GM19035 (cell line): ENCODE measurements at regions not wholly inside any gene's neighbourhood (a gene's known extent, or its start where the extent isn't known, plus 50 kb on each side); places are given as distances from the start of the nearest gene placed in this dataset.

Source experiments
- ATAC-seq: cut with Tn5 transposase; IDR thresholded peaks from one replicate; pipeline ENCODE4 v1.9.1; 2021; ENCODE audit not compliant: unreplicated experiment

DNA sequence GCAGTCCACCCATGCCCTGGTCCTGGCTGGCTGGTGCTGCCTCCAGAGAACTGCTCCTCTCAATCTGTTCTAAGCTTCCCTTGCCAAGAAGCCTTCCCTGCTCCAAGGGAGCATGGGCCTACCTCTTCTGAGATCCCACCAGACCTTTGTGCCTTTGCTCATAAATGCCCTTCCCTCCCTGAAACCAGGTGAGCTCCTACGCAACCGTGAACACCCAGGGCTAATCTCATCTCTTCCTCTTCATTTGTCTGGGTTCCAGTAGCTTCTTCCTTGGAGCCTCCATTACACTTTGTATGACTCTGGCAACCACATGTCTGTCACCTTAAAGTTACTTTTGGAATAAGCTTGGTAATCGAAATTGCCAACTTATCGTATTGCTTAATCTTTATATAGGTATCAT, 270.6 kb downstream of the PBX3 start:
- ATAC-seq = no peak

DNA sequence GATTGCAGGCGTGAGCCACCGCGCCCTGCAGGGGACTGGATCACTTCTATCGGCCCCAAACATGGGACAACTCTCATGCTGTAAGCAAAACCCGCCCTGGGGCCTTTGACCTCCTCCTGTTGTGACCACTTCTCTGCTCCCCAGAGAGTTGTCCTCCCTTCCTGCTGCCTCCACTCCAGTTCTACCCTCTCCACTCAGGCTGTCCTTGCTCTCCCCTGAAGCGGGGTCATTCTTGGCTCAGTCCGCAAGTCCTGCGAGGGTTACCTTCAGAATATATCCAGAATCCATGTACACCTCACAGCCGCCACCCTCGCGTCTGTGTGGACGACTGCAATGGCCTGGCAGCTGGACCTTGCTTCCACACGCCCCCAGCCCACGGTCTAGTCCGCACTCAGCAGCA, 273.7 kb downstream of the PBX3 start:
- no peak for ATAC-seq

DNA sequence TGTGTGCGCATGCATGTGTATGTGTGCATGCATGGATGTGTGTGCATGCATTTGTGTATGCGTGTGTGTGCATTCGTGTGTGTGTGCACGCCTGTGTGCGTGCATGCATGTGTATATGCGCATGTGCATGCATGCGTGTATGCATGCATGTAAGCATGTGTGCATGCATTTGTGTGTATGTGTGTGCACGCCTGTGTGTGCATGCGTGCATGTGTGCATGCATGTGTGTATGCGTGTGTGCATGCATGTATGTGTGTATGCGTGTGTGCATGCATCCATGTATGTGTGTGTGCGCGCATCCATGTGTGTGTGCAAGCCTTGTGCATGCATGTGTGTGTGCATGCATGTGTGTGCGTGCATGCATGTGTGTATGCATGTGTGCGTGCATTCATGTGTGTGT, 276.8 kb downstream of the PBX3 start:
- ATAC-seq = no peak

DNA sequence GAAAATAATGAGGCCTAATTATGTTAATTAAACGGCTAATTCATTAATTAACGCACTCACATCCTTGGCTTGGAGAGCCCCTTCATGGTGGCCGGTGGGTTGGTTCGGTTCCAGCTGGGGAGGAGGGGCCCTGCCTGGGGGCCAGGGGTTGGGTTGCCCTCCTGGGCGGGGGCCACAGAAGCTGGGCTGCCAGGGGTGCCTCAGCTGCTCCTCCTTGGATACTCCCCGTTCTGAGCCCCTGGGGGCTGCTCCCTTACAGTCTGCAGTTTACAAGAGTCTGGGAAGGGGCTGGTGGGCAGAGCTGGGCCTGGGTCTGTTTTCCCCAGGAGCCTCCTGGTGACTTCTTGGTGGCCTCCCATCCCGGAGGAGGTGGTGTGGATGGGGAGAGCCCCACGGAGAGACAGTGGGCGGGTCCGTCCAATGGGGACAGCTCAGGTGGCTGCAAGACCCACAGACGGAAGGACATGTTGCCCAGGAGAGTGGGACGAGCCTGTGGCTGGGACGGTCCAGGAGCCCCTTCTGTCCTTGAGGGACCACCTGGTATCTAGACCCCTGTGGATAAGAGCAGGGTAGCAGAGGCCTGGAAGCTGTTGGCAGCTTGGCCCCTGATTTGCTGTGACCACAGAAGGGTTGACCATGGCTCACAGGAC, 277.5 kb downstream of the PBX3 start:
- no peak for ATAC-seq

DNA sequence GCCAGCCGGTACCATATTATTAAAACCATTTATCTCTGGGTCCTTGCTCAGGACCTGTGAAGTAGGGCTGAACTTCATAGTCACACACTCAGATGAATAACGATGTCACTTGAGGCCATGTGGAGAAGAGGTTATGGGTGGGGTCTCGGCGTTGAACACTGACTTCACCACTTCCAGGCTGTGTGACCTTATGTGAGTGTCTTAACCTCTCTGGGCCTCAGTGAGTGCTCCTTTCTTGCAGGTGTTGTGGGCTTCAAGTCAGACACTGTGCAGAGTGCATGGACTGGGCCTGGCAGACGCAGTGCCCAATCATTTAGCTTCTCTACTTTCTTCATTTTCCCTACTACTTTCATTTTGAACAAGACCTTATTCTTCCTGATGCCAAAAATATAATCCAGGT, 278.8 kb downstream of the PBX3 start:
- ATAC-seq = no peak

DNA sequence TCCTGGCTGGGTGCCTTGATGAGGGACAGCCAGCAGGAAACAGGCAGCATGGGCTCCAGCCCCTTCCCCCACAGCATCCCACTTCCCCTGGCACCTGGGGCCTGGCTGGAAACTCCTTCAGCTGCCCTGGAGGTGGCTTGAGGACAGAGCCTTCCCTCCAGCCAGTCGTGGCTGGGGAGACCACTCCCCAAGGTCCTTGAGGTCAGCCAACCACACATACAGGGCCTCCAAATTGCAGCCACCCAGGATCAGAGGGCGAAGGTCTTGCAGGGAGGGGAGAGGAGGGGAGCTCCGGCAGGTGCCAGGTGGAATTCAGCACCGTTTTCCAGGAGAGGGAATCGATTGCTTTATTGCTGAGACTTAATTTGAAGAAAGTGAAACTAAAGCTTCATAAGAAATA, 280.4 kb downstream of the PBX3 start:
- ATAC-seq = no peak

DNA sequence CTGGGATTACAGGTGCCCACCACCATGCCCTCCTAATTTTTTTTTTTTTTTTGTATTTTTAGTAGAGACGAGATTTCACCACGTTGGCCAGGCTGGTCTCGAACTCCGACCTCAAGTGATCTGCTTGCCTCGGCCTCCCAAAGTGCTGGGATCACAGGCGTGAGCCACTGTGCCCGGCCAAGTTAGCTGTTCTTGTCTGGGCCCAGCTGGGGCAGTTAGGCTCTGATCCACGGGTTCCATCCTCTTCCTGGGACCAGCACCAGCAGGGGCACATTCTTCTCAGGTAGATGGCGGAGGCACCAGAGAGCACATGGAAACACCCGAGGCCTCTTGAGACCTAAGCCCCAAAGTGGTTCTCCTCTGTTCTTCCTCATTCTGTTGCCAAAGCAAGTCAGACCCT, 281.6 kb downstream of the PBX3 start:
- no peak for ATAC-seq

DNA sequence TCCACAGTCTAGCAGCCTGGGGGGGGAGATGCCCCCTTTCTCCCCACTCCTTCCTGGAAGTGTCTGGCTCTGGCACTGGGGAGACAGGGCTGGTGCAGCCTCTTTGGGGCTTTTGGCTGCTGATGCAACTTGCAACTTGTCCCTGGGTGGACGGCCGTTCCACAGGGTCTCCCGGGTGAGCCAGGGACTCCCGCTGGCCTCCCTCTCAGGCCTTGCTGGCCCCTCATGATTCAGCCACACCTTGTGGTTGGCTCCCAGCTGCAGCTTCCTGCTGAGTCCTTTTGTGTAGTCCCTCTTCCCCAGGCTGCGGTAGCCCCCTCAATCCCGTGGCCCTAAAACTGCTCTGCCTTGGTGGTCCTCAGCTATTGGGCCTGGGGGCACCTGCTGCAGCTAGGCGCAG, 283.5 kb downstream of the PBX3 start:
- no peak for ATAC-seq

DNA sequence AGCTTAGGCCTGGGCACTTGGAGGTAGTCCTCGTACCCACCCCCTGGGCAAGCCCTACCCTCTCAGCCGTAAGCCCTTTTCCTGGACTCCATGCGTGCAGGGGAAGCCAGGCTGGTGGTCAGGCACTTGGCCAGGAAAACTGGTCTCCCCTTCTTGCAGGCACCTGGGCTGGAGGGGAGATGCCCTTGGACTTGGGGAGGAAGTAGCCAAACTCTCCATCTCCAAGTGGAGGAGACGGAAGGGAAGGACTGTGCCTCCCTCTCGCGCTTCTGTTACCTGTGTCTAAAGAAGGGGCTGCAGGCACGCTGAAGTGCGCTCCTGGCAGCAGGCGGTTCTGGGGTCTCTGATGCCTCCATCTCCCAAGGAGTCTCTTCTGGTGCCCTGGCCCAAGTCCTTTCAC, 283.9 kb downstream of the PBX3 start:
- no peak for ATAC-seq

DNA sequence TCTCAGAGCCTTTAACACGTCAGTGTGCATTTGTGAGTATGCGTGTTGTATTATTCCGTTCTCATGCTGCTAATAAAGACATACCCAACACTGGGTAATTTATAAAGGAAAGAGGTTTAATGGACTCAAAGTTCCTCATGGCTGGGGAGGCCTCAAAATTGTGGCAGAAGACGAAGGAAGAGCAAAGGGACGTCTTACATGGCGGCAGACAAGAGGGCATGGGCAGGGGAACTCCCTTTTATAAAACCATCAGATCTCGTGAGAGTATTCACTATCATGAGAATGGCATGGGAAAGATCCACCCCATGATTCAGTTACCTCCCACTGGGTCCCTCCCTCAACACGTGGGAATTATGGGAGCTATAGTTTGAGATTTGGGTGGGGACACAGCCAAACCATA, 285.0 kb downstream of the PBX3 start:
- no peak for ATAC-seq

DNA sequence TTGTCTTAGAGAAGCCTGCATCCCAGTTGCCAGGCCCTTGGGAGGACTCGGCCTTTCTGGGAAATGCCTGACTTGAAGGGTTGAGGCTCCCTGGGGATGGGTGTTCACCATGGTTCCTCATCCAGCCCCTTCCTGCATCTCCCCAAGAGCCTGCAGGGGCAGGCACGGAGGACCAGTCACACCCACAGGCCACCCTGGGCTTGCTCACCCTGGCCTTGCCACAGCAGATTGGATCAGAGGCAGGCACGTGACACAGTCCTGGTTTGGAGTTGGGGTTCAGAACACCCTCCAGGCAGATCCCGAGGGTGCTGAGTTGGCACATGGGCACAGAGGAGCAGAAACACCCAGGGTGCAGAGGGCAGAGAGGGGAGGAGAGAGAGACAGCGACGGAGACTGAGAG, 286.1 kb downstream of the PBX3 start:
- no peak for ATAC-seq

DNA sequence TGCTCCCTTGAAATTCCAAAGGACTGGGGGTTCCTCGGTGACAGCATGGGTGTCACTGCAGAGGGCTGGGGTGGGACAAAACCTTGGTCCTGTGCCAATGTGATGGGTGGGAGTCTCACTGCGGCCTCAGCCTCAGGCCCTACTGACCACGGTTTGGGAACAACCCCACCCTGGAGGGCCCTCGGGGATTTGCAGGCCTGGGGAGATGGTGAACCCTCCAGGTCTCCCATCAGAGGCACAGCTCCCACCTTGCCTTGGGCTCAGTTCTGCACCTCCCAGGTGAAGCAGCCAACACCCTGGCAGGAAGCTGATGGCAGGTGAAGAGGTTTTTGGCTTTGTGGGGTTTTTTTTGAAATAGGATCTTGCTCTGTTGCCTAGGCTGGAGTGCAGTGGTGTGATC, 286.8 kb downstream of the PBX3 start:
- ATAC-seq = no peak

DNA sequence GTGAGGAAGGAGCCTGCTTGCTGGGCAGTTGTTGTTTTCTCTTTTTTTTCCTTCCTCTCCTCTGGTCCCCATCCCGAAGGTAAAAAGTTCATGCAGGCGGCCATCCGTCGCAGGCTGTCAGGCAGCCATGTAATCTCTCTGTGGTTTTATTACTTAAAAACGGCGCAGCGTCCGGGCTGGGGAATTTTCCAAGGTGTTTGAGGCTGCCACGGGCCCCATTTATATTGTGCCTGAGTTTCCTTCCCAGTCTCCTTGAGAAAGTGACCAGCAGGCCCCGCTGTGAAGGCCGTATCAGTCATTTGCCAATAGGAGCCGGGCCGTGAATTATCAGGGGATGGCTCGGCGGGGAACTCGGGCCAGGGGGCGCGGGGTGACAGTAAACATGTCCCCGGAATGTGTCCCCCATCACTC, 289.7 kb downstream of the PBX3 start:
- ATAC-seq = no peak

DNA sequence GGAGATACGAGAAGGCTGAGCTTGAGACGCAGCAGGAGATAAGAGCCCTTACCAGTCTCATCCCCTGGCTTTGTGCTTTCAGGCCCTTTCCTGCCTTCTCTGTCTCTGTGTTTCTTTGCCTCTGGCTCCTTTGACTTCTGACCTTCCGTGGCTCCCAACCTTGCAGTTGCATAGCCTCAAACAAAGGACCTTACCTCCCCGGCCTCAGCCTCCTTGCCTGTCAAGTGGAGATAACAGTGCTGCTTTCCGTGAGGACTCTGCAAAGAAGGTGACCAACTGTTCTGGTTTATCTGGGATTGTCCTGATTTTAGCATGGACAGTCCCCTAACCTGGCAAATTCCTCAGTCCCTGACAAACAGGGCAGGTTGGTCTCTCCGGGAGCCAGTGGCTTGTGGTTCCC, 287.8 kb upstream of the MVB12B start:
- ATAC-seq = no peak

DNA sequence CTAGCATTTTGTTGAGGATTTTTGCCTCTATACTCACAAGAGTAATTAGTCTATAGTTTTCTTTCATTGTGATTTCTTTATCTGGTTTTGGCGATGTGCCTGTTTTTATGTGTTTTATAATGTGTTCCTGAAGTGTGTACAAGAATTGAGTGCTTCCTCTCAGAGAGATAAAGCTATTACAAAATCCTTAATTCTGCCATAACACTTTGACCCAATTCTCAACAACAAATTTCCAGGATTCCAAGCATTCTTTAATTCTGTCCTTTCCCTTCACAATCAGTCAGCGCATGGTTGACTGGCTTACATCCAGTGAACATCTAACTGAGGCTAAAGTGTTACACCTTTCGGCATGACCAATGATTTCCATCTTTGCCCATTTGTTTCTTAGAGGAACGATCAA, 282.9 kb upstream of the MVB12B start:
- no peak for ATAC-seq

DNA sequence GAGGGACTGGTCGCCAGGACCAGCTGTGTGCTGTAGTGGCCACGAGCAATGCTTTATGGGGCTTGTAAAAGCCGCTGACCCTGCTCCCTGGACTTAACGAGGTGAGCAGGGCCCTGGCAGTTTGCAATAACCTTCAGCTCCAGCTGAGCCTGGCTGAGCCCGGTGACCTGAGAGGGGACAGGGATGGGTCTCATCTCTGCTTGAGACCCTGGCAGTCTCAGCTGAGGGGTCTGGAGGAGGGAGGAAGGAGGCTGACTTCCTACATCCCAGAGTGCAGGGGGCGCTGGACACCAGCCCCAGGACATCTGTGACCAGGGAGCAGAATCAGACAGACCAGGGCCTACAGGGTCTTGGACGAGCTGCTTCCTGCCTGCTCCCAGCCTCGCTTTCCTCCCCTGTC, 277.5 kb upstream of the MVB12B start:
- no peak for ATAC-seq

DNA sequence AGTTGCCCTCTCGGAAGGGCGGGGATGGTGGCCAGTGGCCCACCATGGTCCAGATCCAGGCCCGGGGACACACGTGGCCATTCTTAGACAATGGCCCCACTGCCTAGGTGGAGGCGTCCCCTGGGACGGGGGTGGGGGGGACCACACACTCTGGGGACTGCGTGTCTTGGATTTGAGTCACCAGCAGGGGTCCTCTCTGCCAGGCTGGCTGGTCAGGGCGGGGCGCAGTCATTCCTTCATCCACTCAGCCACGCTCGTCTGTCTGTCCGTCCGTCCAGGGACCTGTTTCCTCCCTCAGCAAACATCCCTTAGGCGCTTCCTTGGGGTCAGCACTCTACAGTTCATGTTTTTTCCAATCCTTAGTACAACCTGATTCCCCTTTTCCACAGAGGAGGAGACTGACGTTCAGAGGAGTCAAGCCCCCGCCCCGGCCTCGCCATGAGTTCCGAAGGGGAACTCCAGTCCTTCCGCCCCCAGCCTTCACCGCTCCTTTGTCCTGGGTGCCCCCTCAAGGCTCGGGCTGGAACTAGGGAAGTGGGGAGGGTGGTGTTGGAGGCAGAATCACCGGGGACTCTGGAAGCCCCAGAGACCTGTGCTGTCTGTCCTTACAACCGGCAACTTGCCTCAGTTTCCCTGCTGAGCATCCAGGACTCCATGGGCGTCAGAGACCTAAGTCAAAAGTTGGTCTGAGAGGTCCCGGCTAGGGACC, 276.6 kb upstream of the MVB12B start:
- no peak for ATAC-seq

DNA sequence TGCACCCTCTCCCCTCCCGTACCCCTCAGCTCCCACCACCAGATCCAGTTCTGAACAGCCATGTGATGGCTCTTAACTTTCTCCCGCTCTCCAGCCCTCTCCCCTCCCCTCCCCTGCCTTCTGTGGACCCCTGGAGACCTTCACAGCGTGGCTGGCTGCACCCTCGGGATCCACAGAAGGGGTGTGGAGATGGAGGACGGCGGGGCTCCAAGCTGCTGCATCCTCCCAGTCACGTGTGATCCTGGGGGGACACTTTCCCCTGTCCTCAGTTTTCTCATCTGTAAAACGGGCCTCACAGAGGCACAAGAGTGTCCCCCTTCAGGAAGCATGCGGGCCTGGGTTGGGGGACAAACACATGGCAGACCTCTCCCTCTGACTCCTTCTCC, 276.0 kb upstream of the MVB12B start:
- no peak for ATAC-seq

DNA sequence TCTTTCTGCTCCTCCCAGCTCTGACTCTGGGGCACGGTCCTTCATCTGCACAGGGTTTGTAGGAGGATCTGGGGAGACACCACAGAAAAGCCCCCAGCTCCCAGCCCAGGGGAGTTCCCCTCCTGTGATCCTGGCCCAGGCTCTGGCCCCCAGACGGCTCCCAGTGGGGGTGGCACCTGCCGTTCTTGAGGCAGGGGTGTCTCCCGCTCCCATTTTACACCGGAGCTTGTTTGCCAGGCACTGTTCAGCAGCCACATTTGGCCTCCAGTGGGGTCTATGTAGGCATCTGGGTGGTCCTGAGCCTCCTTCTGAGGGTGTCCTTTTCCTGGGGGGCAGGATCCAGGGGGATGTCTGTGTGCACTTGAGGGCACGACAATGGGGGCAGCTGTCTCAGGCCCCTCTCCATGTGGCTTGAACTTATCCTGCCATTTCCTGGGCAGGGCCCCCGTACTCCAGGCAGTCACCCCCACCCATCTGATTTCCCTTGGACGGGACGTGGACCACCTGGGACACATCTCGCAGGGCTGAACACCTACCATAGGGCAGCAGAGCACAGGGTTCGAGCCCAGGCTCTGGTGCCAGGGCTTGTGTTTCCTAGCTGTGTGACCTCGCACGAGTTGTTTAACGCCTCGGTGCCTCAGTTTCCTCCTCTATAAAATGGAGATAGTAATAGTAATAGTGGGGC, 275.0 kb upstream of the MVB12B start:
- no peak for ATAC-seq

DNA sequence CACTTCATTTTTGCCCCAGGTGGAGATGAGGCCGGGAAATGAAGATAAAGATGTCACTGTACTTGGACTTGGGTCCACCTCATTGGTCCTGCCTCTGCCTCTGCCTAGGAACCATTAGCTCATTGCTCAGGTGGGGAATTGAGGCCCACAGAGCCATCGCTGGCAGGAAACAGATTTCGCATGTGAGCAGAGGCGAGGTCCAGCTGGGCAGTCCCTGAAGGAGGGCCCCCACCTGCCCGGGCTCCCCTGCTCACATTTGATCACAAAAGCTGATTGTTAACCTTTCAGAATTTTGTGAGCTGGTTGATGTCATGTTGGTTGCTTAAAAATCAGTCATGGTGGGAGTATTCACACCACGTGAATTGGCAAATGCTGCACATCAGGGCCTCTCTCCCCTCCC, 273.8 kb upstream of the MVB12B start:
- no peak for ATAC-seq

DNA sequence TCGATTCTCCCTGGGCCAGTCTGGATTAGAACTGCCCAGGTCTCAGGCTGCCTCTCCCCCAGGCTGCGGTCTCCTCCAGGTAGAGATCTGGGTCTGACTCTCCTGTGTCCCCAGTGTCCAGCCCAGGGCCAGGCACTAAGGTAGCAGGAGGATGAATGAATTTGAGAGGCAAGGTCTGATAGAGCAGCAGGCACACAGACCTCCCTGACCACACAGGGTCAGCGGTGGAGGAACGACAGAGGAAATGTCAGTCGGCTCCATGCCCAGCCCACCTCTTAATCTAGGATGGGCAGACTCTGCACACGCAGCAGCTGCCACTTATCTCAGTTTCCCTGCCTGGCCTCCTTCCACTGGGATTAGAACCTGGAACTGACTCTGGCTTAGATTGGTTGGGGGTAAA, 272.7 kb upstream of the MVB12B start:
- ATAC-seq = no peak

DNA sequence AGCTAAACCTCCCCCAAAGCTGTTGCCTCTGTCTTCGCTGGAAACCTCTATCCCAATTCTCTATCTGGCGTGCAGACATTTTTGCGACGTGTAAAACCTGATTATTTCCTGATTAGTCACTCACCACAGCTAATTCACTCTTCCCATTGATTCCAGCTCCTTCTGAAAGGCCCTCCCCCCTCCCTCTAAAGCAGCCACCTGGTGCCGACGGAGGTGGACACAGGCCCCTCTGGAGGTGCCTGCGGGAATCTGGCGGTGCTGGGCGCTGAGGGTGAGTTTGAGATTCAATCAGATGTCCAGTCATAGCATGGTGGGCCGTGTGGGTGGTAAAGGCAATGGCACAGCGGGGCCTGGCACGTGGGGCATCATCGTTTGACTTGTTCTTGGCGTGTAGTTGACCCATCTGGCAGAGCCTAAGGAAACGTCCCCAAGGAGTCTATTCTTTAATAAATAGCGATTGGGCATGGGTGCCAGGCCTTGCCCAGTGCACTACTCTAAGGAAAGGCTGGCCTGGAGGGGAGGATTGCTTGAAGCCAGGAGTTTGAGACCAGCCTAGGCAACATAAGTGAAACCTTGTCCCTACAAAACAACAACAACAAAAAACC, 271.1 kb upstream of the MVB12B start:
- ATAC-seq = no peak
